Endothelial cell of umbilical vein (primary cell): ENCODE measurements at regions not wholly inside any gene's neighbourhood (a gene's known extent, or its start where the extent isn't known, plus 50 kb on each side); places are given as distances from the start of the nearest gene placed in this dataset.

Source experiments
- BruUV-seq: library from RNA; stranded (reverse); fragments of 400-500 nt; replicated peaks from 2 replicates; lab custom pipeline; 2021; lab: Mats Ljungman, UMichigan
- CTCF ChIA-PET: fragments of 300-600, 350-600 bp; sonication (Branson Sonifier 250); formaldehyde crosslinking; loops from one replicate; lab custom pipeline; 2021; ENCODE audit warnings: antibody characterized with exemption, inconsistent platforms; lab: Charles Lee
- POLR2A ChIA-PET: fragments of 300-600, 350-600 bp; sonication (Branson Sonifier 250); formaldehyde crosslinking; loops from one replicate; lab custom pipeline; 2021; ENCODE audit warnings: antibody characterized with exemption, inconsistent platforms; lab: Charles Lee
- DNase-seq: peaks from one replicate; pipeline ENCODE4 v3.0.0-alpha.2; 2011; ENCODE audit warnings: low read depth, low spot score
- FAIRE-seq: peaks from 2 replicates; lab custom pipeline; 2011; peaks lifted over from hg19 to GRCh38; lab: Jason Lieb, UNC
- H2AFZ ChIP-seq: 2 replicates; pipeline ENCODE4 v1.6.0; 2012; ENCODE audit warnings: low read depth, low read length, control low read depth, inconsistent platforms
- H3K27ac ChIP-seq: 2 replicates; pipeline ENCODE4 v1.5.1; 2011; ENCODE audit warnings: low read depth, mild to moderate bottlenecking, control low read depth, low read length, moderate library complexity; ENCODE audit not compliant: insufficient read depth
- H3K27me3 ChIP-seq, 2 experiments: 2 replicates each; pipeline versions ENCODE4 v1.6.0 to v1.6.1; 2011; ENCODE audit warnings: low read length in 2 of 2, mixed read lengths in 1 of 2; ENCODE audit not compliant: control insufficient read depth in 2 of 2, insufficient read depth in 2 of 2
- H3K36me3 ChIP-seq, 2 experiments: 2 replicates in 1 of 2; 3 replicates in 1 of 2; pipeline ENCODE4 v1.5.1; 2011; ENCODE audit warnings: low read length in 2 of 2, mild to moderate bottlenecking in 1 of 2, moderate library complexity in 1 of 2; ENCODE audit not compliant: control insufficient read depth in 2 of 2, insufficient read depth in 2 of 2; ENCODE audit errors: extremely low read depth in 1 of 2
- H3K4me1 ChIP-seq: 3 replicates; pipeline ENCODE4 v1.5.1; 2011; ENCODE audit warnings: mild to moderate bottlenecking, low read length; ENCODE audit not compliant: control insufficient read depth, insufficient read depth; ENCODE audit errors: extremely low read depth
- H3K4me2 ChIP-seq: 2 replicates; pipeline ENCODE4 v1.6.1; 2011; ENCODE audit warnings: low read length, control low read depth, mixed read lengths; ENCODE audit not compliant: insufficient read depth
- H3K4me3 ChIP-seq, 3 experiments: fragments of 200-600 bp in 1 of 3; sonication (generic), shearing (Covaris generic) in 1 of 3; replicated peaks in 1 of 3; 2 replicates each; pipeline ENCODE4 v1.5.1; 2011 to 2016; ENCODE audit warnings: control low read depth in 3 of 3, low read length in 3 of 3, mild to moderate bottlenecking in 2 of 3, inconsistent platforms in 1 of 3, low read depth in 1 of 3, moderate library complexity in 1 of 3; ENCODE audit not compliant: insufficient read depth in 1 of 3
- H3K79me2 ChIP-seq: 2 replicates; pipeline ENCODE4 v1.6.0; 2012; ENCODE audit warnings: low read length, inconsistent platforms; ENCODE audit not compliant: control insufficient read depth, insufficient read depth
- H3K9ac ChIP-seq: replicated peaks from 2 replicates; pipeline ENCODE3; 2011; ENCODE audit warnings: low read length, control low read depth; ENCODE audit not compliant: insufficient read depth; ENCODE audit errors: extremely low read depth
- H3K9me1 ChIP-seq: replicated peaks from 3 replicates; pipeline ENCODE4 v1.6.0; 2011; ENCODE audit warnings: mild to moderate bottlenecking, low read length; ENCODE audit not compliant: control insufficient read depth, insufficient read depth; ENCODE audit errors: extremely low read depth
- H3K9me3 ChIP-seq: replicated peaks from 2 replicates; pipeline ENCODE4 v1.5.1; 2012; ENCODE audit warnings: low read length, inconsistent platforms; ENCODE audit not compliant: control insufficient read depth, insufficient read depth
- H4K20me1 ChIP-seq: replicated peaks from 2 replicates; pipeline ENCODE3; 2011; ENCODE audit warnings: mild to moderate bottlenecking, low read length; ENCODE audit not compliant: control insufficient read depth, insufficient read depth; ENCODE audit errors: extremely low read depth
- CTCF ChIP-seq, 2 donors: IDR thresholded peaks; 1 replicate in 1 of 2; 2 replicates in 1 of 2; pipeline ENCODE4 v1.5.1; 2011; ENCODE audit warnings: low read length in 2 of 2, mild to moderate bottlenecking in 2 of 2, moderate library complexity in 2 of 2, control low read depth in 1 of 2, inconsistent platforms in 1 of 2, low read depth in 1 of 2; ENCODE audit not compliant: insufficient read depth in 1 of 2; ENCODE audit errors: extremely low read depth in 1 of 2
- EZH2 ChIP-seq: IDR thresholded peaks from 2 replicates; pipeline ENCODE4 v1.6.1; 2012; ENCODE audit warnings: borderline replicate concordance, low read depth, mild to moderate bottlenecking, moderate library complexity, low read length, inconsistent platforms; ENCODE audit not compliant: severe bottlenecking
- FOS ChIP-seq: IDR thresholded peaks from 2 replicates; pipeline ENCODE4 v1.6.1; 2011; ENCODE audit warnings: mild to moderate bottlenecking, low read length, moderate library complexity, borderline replicate concordance; ENCODE audit not compliant: insufficient read depth
- GATA2 ChIP-seq: IDR thresholded peaks from 2 replicates; pipeline ENCODE4 v1.7.0; 2011; ENCODE audit warnings: low read depth, mild to moderate bottlenecking, moderate library complexity, mixed read lengths, low read length; ENCODE audit not compliant: insufficient read length, insufficient read depth
- JUN ChIP-seq: IDR thresholded peaks from 2 replicates; pipeline ENCODE4 v1.6.1; 2011; ENCODE audit warnings: borderline replicate concordance, low read depth; ENCODE audit not compliant: insufficient read length, insufficient read depth
- MYC ChIP-seq: IDR thresholded peaks from one replicate; pipeline ENCODE4 v1.6.1; 2011; ENCODE audit warnings: mild to moderate bottlenecking, low read depth, low read length
- POLR2A ChIP-seq: IDR thresholded peaks from 2 replicates; pipeline ENCODE4 v1.6.1; 2012; ENCODE audit warnings: low read depth, mild to moderate bottlenecking, control low read depth, low read length
- POLR2AphosphoS5 ChIP-seq: IDR thresholded peaks from 2 replicates; pipeline ENCODE4 v1.6.1; 2012; ENCODE audit warnings: low read depth, mild to moderate bottlenecking, control low read depth, low read length, moderate library complexity; ENCODE audit not compliant: insufficient read depth
- dilution Hi-C: fragments of 300-500 bp; cut with MboI; formaldehyde crosslinking; loops from one replicate; pipeline ENCODE4 v1.15.0; 2019; ENCODE audit warnings: low sequenced_read_pairs; ENCODE audit not compliant: extremely low pct_ligation_motif_present
- intact Hi-C: fragments of 100-400 bp; cut with micrococcal nuclease; formaldehyde crosslinking; loops from one replicate; pipeline ENCODE4 v1.10.0; 2022
- TF ChIP-seq, protein P1 (sequence below): IDR thresholded peaks from 2 replicates; pipeline ENCODE4 v1.6.1; 2011; ENCODE audit not compliant: insufficient read depth, insufficient read length

DNA sequence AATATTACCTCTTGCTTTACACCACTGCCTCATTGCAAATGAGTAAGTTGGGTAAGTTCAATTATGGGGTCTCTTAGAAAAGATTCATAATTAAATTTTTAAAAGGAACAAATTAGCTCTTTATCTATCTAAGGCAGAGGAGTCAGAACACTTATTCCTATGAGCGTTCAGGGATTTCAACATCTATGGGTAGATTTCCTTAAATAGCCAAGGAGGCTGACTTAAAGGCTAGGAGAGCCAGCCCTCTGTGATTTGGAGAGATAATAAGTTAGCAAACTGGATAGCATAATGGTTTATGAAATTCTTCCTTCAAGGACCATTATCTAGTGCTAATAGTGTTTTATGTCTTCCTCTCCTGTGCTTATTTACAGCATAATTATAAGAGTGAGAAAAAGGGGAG, 387.7 kb downstream of the STK39 start:
- intact Hi-C loops, result no loop called here
- H3K36me3 ChIP-seq, result no peaks in the 10 kb centered on the region
- BruUV-seq, result no TSS peak
- no peak overlapping the region for H3K27ac ChIP-seq
- ChIA-PET POLR2A (no interaction called here), CTCF (no interaction called here)
- no peak overlapping the region for H3K4me2 ChIP-seq
- H3K79me2 ChIP-seq, result no peaks in the 10 kb centered on the region
- no peak overlapping the region for H3K9ac ChIP-seq
- H2AFZ ChIP-seq, result no peak overlapping the region
- no peaks in the 10 kb centered on the region for H4K20me1 ChIP-seq
- H3K27me3 ChIP-seq, result no peaks in the 10 kb centered on the region
- no peaks in the 10 kb centered on the region for H3K9me1 ChIP-seq
- TF ChIP-seq GATA2, result no peak
- H3K4me1 ChIP-seq, result no peaks in the 10 kb centered on the region
- DNase-seq (no peak), FAIRE-seq (no peak)
- no peaks in the 10 kb centered on the region for H3K9me3 ChIP-seq
- dilution Hi-C loops, result no loop called here
- no peak overlapping the region for H3K4me3 ChIP-seq

GRCh38 chr2:167858086-167858485, 389.3 kb downstream of the STK39 start:
- H3K9me1 ChIP-seq, result no peaks in the 10 kb centered on the region
- no peaks in the 10 kb centered on the region for H3K4me1 ChIP-seq
- H3K27ac ChIP-seq, result no peak overlapping the region
- dilution Hi-C loops (no loop called here), intact Hi-C loops (no loop called here)
- H3K4me3 ChIP-seq, result no peak overlapping the region
- CTCF ChIA-PET, result no interaction called here
- no peak overlapping the region for H3K4me2 ChIP-seq
- POLR2A ChIA-PET, result no interaction called here
- no peaks in the 10 kb centered on the region for H3K79me2 ChIP-seq
- no peak overlapping the region for H2AFZ ChIP-seq
- DNase-seq (no peak), FAIRE-seq (no peak)
- H3K27me3 ChIP-seq, result no peaks in the 10 kb centered on the region
- H3K36me3 ChIP-seq, result no peaks in the 10 kb centered on the region
- no peaks in the 10 kb centered on the region for H3K9me3 ChIP-seq
- H3K9ac ChIP-seq, result no peak overlapping the region
- H4K20me1 ChIP-seq, result no peaks in the 10 kb centered on the region
- TF ChIP-seq FOS (no peak), CTCF (IDR thresholded peaks at IDR 0.05; ENCODE audit: extremely low read depth in 1 of 2, insufficient read depth in 1 of 2, low read depth in 1 of 2, low read length in 2 of 2) (no peak), POLR2AphosphoS5 (no peak), GATA2 (no peak), POLR2A (no peak), JUN (no peak), MYC (no peak), EZH2 (no peak)
- TF ChIP-seq, protein P1, sequence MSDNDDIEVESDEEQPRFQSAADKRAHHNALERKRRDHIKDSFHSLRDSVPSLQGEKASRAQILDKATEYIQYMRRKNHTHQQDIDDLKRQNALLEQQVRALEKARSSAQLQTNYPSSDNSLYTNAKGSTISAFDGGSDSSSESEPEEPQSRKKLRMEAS, result no peak
- no TSS peak for BruUV-seq
